ENCODE measurements at regions not wholly inside any gene's neighbourhood (a gene's known extent, or its start where the extent isn't known, plus 50 kb on each side); places are given as distances from the start of the nearest gene placed in this dataset.

DNA sequence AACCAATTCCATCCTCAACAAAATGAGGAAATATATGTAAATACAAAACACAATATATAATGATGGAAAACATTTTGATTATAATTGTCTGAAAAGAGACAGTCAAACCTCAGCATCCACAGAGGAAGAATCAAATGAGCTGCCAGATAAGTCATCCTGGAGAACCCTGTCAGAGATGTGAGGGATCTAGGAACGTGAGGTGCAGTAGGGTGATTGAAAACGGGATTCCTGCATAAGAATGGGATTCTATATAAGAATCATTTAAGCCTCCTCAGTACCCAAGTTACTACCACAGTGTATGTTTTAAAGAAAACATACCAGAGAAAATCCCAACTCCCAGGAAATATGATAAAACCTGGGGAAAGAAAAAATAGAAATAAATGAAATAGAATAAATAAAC is 690.5 kb downstream of the FRK start:
- no peak for DNase-seq
- Histone ChIP-seq H3K4me2 (ENCODE audit: low read length) (no peak overlapping the region), H3K79me1 (ENCODE audit: low read length) (no peaks in the 10 kb centered on the region), H3K4ac (ENCODE audit: low read depth, low read length) (no peak overlapping the region), H3K4me3 (ENCODE audit: low read length) (no peak overlapping the region), H3K27me3 (ENCODE audit: insufficient read depth, low read length, poor library complexity) (no peaks in the 10 kb centered on the region), H2BK120ac (ENCODE audit: low read depth, low read length) (no peak overlapping the region), H3K56ac (ENCODE audit: low read length) (no peak overlapping the region), H3K4me1 (ENCODE audit: control insufficient read depth, low read depth, low read length) (no peaks in the 10 kb centered on the region), H3K79me2 (ENCODE audit: control insufficient read depth, insufficient read depth, low read length) (no peaks in the 10 kb centered on the region), H2BK5ac (ENCODE audit: low read length) (no peak overlapping the region), H2AK5ac (ENCODE audit: low read length) (no peak overlapping the region), H4K5ac (ENCODE audit: low read length) (no peak overlapping the region), H3K27ac (ENCODE audit: low read depth, low read length) (no peak overlapping the region), H3K23ac (ENCODE audit: low read length) (no peak overlapping the region), H3K18ac (ENCODE audit: low read length) (no peak overlapping the region), H2BK15ac (replicated peaks; ENCODE audit: low read depth) (no peak overlapping the region), H3K9ac (ENCODE audit: low read length) (no peak overlapping the region), H3K36me3 (ENCODE audit: control insufficient read depth, insufficient read depth, low read length) (no peaks in the 10 kb centered on the region), H4K8ac (ENCODE audit: low read depth, low read length) (no peak overlapping the region)
- no CpG with 5 or more reads among the region's 2 CpGs for WGBS (ENCODE audit: extremely low coverage, insufficient coverage, low lambda C conversion rate)

DNA sequence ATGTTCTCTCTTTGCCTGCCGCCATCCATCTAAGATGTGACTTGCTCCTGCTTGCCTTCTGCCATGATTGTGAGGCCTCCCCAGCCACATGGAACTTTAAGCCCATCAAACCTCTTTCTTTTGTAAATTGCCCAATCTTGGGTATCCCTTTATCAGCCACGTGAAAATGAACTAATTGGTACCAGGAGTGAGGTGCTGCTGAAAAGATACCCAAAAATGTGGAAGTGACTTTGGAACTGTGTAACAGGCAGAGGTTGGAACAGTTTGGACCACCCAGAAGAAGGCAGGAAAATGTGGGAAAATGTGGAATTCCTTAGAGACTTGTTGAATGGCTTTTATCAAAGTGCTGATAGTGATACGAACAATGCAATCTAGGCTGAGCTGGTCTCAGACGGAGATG is 694.9 kb downstream of the FRK start:
- Histone ChIP-seq H2BK15ac (replicated peaks; ENCODE audit: low read depth) (no peak overlapping the region), H3K9ac (ENCODE audit: low read length) (no peak overlapping the region), H3K4me3 (ENCODE audit: low read length) (no peak overlapping the region), H3K4ac (ENCODE audit: low read depth, low read length) (no peak overlapping the region), H3K27me3 (ENCODE audit: insufficient read depth, low read length, poor library complexity) (no peaks in the 10 kb centered on the region), H2BK120ac (ENCODE audit: low read depth, low read length) (no peak overlapping the region), H3K79me2 (ENCODE audit: control insufficient read depth, insufficient read depth, low read length) (no peaks in the 10 kb centered on the region), H3K18ac (ENCODE audit: low read length) (no peak overlapping the region), H3K79me1 (ENCODE audit: low read length) (no peaks in the 10 kb centered on the region), H3K23ac (ENCODE audit: low read length) (no peak overlapping the region), H4K5ac (ENCODE audit: low read length) (no peak overlapping the region), H3K4me2 (ENCODE audit: low read length) (no peak overlapping the region), H2BK5ac (ENCODE audit: low read length) (no peak overlapping the region), H3K4me1 (ENCODE audit: control insufficient read depth, low read depth, low read length) (no peaks in the 10 kb centered on the region), H3K56ac (ENCODE audit: low read length) (no peak overlapping the region), H3K36me3 (ENCODE audit: control insufficient read depth, insufficient read depth, low read length) (no peaks in the 10 kb centered on the region), H4K8ac (ENCODE audit: low read depth, low read length) (no peak overlapping the region), H3K27ac (ENCODE audit: low read depth, low read length) (no peak overlapping the region), H2AK5ac (ENCODE audit: low read length) (no peak overlapping the region)
- DNase-seq: peak; percentile 68
- no CpG with 5 or more reads among the region's 4 CpGs for WGBS (ENCODE audit: extremely low coverage, insufficient coverage, low lambda C conversion rate)

DNA sequence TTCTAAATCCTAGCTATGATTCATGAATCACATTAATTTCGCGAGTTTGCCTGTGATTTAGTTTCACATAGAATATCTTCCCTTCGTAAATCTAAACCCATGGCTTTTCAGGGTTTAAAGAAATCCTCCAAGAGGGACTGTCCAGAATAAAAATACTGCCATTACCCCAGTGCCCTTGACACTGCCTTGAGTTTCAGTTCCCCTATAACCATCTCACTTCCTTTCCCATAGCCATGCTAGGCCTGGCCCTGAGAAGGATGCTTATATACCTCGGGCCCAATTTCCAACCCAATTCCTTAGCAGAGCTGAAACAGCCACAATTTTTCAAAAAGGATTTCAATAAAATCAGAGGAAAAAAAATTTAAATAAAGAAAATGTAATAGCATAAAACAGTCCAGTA is 697.3 kb downstream of the FRK start:
- H3K4me3 ChIP-seq (ENCODE audit: low read length): no peak overlapping the region

DNA sequence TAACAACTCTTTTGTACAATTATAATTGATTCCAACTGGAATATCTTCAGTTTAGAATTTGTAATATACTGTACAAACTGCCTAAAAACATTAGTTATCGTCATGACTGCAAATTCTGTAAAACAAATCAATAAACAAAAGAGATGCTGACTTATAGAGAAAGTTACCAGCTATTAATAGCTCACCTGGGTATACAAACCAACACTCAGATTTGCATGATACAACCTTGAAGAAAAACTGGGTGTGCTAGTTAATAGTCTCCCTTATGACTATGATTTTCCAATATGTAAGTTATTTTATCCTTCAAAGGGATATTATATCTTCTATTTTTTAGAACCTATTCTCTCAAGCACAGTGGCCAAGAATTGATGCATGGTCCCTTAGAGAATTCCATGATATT is 698.5 kb downstream of the FRK start:
- no CpG with 5 or more reads among the region's 1 CpG for WGBS (ENCODE audit: extremely low coverage, insufficient coverage, low lambda C conversion rate)
- H2AK5ac ChIP-seq (ENCODE audit: low read length): no peak overlapping the region
- no peaks in the 10 kb centered on the region for H3K79me1 ChIP-seq (ENCODE audit: low read length)
- no peak overlapping the region for H2BK15ac ChIP-seq (replicated peaks; ENCODE audit: low read depth)
- H2BK5ac ChIP-seq (ENCODE audit: low read length): no peak overlapping the region
- no peak overlapping the region for H3K23ac ChIP-seq (ENCODE audit: low read length)
- no peak overlapping the region for H4K8ac ChIP-seq (ENCODE audit: low read depth, low read length)
- H3K18ac ChIP-seq (ENCODE audit: low read length): no peak overlapping the region
- H3K56ac ChIP-seq (ENCODE audit: low read length): no peak overlapping the region
- no peak overlapping the region for H2BK120ac ChIP-seq (ENCODE audit: low read depth, low read length)
- H4K5ac ChIP-seq (ENCODE audit: low read length): no peak overlapping the region
- DNase-seq: no peak
- no peak overlapping the region for H3K27ac ChIP-seq (ENCODE audit: low read depth, low read length)
- no peaks in the 10 kb centered on the region for H3K79me2 ChIP-seq (ENCODE audit: control insufficient read depth, insufficient read depth, low read length)
- no peak overlapping the region for H3K4ac ChIP-seq (ENCODE audit: low read depth, low read length)
- H3K4me1 ChIP-seq (ENCODE audit: control insufficient read depth, low read depth, low read length): no peaks in the 10 kb centered on the region
- H3K36me3 ChIP-seq (ENCODE audit: control insufficient read depth, insufficient read depth, low read length): no peaks in the 10 kb centered on the region
- no peak overlapping the region for H3K4me2 ChIP-seq (ENCODE audit: low read length)
- no peak overlapping the region for H3K9ac ChIP-seq (ENCODE audit: low read length)
- no peaks in the 10 kb centered on the region for H3K27me3 ChIP-seq (ENCODE audit: insufficient read depth, low read length, poor library complexity)
- no peak overlapping the region for H3K4me3 ChIP-seq (ENCODE audit: low read length)

More for the DNA sequence above, 697.3 kb downstream of the FRK start:
- no peak overlapping the region for H3K9ac ChIP-seq (ENCODE audit: low read length)
- no peak overlapping the region for H3K4me2 ChIP-seq (ENCODE audit: low read length)
- no peak overlapping the region for H2BK120ac ChIP-seq (ENCODE audit: low read depth, low read length)
- H3K79me1 ChIP-seq (ENCODE audit: low read length): no peaks in the 10 kb centered on the region
- H3K27me3 ChIP-seq (ENCODE audit: insufficient read depth, low read length, poor library complexity): no peaks in the 10 kb centered on the region
- no peak overlapping the region for H3K56ac ChIP-seq (ENCODE audit: low read length)
- no peak overlapping the region for H3K4ac ChIP-seq (ENCODE audit: low read depth, low read length)
- DNase-seq: no peak
- H3K79me2 ChIP-seq (ENCODE audit: control insufficient read depth, insufficient read depth, low read length): no peaks in the 10 kb centered on the region
- no peaks in the 10 kb centered on the region for H3K4me1 ChIP-seq (ENCODE audit: control insufficient read depth, low read depth, low read length)
- H4K8ac ChIP-seq (ENCODE audit: low read depth, low read length): no peak overlapping the region
- H3K18ac ChIP-seq (ENCODE audit: low read length): no peak overlapping the region
- H2BK5ac ChIP-seq (ENCODE audit: low read length): no peak overlapping the region
- H3K27ac ChIP-seq (ENCODE audit: low read depth, low read length): no peak overlapping the region
- H2AK5ac ChIP-seq (ENCODE audit: low read length): no peak overlapping the region
- H4K5ac ChIP-seq (ENCODE audit: low read length): no peak overlapping the region
- no peak overlapping the region for H3K23ac ChIP-seq (ENCODE audit: low read length)
- H3K36me3 ChIP-seq (ENCODE audit: control insufficient read depth, insufficient read depth, low read length): no peaks in the 10 kb centered on the region
- no peak overlapping the region for H2BK15ac ChIP-seq (replicated peaks; ENCODE audit: low read depth)
- no CpG with 5 or more reads among the region's 4 CpGs for WGBS (ENCODE audit: extremely low coverage, insufficient coverage, low lambda C conversion rate)

DNA sequence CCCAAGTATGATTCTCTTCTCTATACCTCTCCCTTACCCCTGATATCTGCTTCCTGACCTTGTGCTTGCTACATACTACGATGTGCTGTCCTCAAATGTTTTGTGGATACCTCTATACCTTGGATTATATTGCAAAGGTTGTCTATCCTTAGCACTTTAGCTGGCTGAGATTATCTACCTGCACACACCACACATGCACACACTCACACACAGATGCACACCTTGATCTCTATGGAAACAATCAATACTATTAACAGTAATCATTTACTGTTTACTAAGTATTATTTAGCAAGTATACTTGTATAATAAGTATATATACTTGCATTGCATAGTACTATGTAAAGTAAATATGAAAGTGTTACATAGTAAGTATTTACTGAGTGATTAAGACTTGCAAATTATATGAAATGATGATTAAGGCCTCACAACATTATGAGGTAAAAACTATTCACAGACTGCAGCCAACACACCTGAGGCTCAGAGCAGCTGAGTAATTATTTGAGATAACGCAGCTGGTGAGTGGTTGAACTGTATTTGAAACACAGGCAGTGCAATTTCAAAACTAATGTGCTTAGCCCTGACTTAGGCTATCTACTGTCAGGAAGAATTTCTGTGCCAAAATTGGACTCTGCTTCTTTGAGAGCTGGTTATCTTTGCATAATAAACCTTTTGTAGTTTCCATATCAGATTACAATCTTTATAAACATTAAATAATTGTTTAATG is 699.9 kb downstream of the FRK start:
- H3K36me3 ChIP-seq (ENCODE audit: control insufficient read depth, insufficient read depth, low read length): no peaks in the 10 kb centered on the region
- H3K27ac ChIP-seq (ENCODE audit: low read depth, low read length): no peak overlapping the region
- no peak overlapping the region for H3K56ac ChIP-seq (ENCODE audit: low read length)
- no peak overlapping the region for H3K9ac ChIP-seq (ENCODE audit: low read length)
- no peak overlapping the region for H2BK15ac ChIP-seq (replicated peaks; ENCODE audit: low read depth)
- no peaks in the 10 kb centered on the region for H3K79me2 ChIP-seq (ENCODE audit: control insufficient read depth, insufficient read depth, low read length)
- no peak overlapping the region for H2BK120ac ChIP-seq (ENCODE audit: low read depth, low read length)
- no peaks in the 10 kb centered on the region for H3K4me1 ChIP-seq (ENCODE audit: control insufficient read depth, low read depth, low read length)
- H4K5ac ChIP-seq (ENCODE audit: low read length): no peak overlapping the region
- H3K79me1 ChIP-seq (ENCODE audit: low read length): no peaks in the 10 kb centered on the region
- H2AK5ac ChIP-seq (ENCODE audit: low read length): no peak overlapping the region
- no CpG with 5 or more reads among the region's 2 CpGs for WGBS (ENCODE audit: extremely low coverage, insufficient coverage, low lambda C conversion rate)
- no peak for DNase-seq
- H2BK5ac ChIP-seq (ENCODE audit: low read length): no peak overlapping the region
- no peak overlapping the region for H3K4me3 ChIP-seq (ENCODE audit: low read length)
- no peak overlapping the region for H3K18ac ChIP-seq (ENCODE audit: low read length)
- no peak overlapping the region for H3K23ac ChIP-seq (ENCODE audit: low read length)
- H3K27me3 ChIP-seq (ENCODE audit: insufficient read depth, low read length, poor library complexity): no peaks in the 10 kb centered on the region
- H3K4me2 ChIP-seq (ENCODE audit: low read length): no peak overlapping the region
- no peak overlapping the region for H3K4ac ChIP-seq (ENCODE audit: low read depth, low read length)
- no peak overlapping the region for H4K8ac ChIP-seq (ENCODE audit: low read depth, low read length)

DNA sequence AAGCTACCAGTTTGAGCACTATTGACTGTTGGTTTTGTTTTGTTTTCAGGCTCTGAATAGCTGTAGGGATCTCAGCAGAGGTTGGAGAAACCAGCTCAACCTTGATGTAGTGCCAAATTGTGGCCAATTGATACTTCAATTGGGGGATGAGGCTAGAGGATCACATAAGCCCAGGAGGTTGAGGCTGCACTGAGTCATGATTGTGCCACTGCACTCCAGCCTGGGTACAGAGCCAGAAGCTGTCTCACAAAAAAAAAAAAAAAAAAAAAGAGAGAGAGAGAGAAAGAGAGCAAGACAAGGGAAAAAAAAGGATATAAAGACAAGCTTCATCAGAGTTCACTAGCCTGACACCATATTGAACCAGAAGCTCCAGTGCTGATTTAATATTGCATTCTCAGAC is 702.1 kb downstream of the FRK start:
- Histone ChIP-seq H3K4me3 (ENCODE audit: low read length) (no peak overlapping the region), H3K79me2 (ENCODE audit: control insufficient read depth, insufficient read depth, low read length) (no peaks in the 10 kb centered on the region), H3K27ac (ENCODE audit: low read depth, low read length) (no peak overlapping the region), H3K9ac (ENCODE audit: low read length) (no peak overlapping the region), H4K8ac (ENCODE audit: low read depth, low read length) (no peak overlapping the region), H3K56ac (ENCODE audit: low read length) (no peak overlapping the region), H3K27me3 (ENCODE audit: insufficient read depth, low read length, poor library complexity) (no peaks in the 10 kb centered on the region), H3K4me2 (ENCODE audit: low read length) (no peak overlapping the region), H3K23ac (ENCODE audit: low read length) (no peak overlapping the region), H3K4me1 (ENCODE audit: control insufficient read depth, low read depth, low read length) (no peaks in the 10 kb centered on the region), H3K79me1 (ENCODE audit: low read length) (no peaks in the 10 kb centered on the region), H3K18ac (ENCODE audit: low read length) (no peak overlapping the region), H3K36me3 (ENCODE audit: control insufficient read depth, insufficient read depth, low read length) (no peaks in the 10 kb centered on the region), H2BK15ac (replicated peaks; ENCODE audit: low read depth) (no peak overlapping the region), H2BK5ac (ENCODE audit: low read length) (no peak overlapping the region), H3K4ac (ENCODE audit: low read depth, low read length) (no peak overlapping the region), H2AK5ac (ENCODE audit: low read length) (no peak overlapping the region), H2BK120ac (ENCODE audit: low read depth, low read length) (no peak overlapping the region), H4K5ac (ENCODE audit: low read length) (no peak overlapping the region)
- DNase-seq: no peak

Data from mesendoderm (in vitro differentiated cells).